Liver (tissue), 8 donors: ENCODE measurements at regions not wholly inside any gene's neighbourhood (a gene's known extent, or its start where the extent isn't known, plus 50 kb on each side); places are given as distances from the start of the nearest gene placed in this dataset.

Experiments
- DNase-seq: peaks from one replicate; pipeline ENCODE4 v3.0.0-alpha.2; 2017; ENCODE audit warnings: low spot score
- H3K27ac ChIP-seq, 2 donors: one replicate each; pipeline ENCODE4 v1.7.0; 2013; ENCODE audit warnings: inconsistent platforms in 2 of 2, low read length in 2 of 2, control low read depth in 1 of 2, low read depth in 1 of 2, mild to moderate bottlenecking in 1 of 2
- H3K27me3 ChIP-seq, 4 donors: one replicate each; pipeline versions ENCODE4 v1.6.1 to v1.7.0; 2013; ENCODE audit warnings: low read length in 3 of 4, inconsistent platforms in 1 of 4, mild to moderate bottlenecking in 1 of 4, moderate library complexity in 1 of 4; ENCODE audit not compliant: control insufficient read depth in 4 of 4, insufficient read depth in 4 of 4
- H3K36me3 ChIP-seq, 4 donors: one replicate each; pipeline versions ENCODE4 v1.6.1 to v1.7.0; 2013; ENCODE audit warnings: low read length in 3 of 4, mild to moderate bottlenecking in 3 of 4, low read depth in 1 of 4, moderate library complexity in 1 of 4; ENCODE audit not compliant: control insufficient read depth in 4 of 4, insufficient read depth in 3 of 4
- H3K4me1 ChIP-seq, 4 donors: one replicate each; pipeline versions ENCODE4 v1.6.1 to v1.7.0; 2013; ENCODE audit warnings: low read length in 3 of 4, mild to moderate bottlenecking in 3 of 4, moderate library complexity in 1 of 4; ENCODE audit not compliant: control insufficient read depth in 4 of 4, insufficient read depth in 4 of 4
- H3K4me3 ChIP-seq, 3 donors: one replicate each; pipeline versions ENCODE4 v1.6.1 to v1.7.0; 2013; ENCODE audit warnings: low read length in 3 of 3, control low read depth in 1 of 3, low read depth in 1 of 3, mild to moderate bottlenecking in 1 of 3
- H3K9ac ChIP-seq, 2 donors: one replicate each; pipeline ENCODE4 v1.7.0; 2013; ENCODE audit warnings: low read length in 2 of 2, mild to moderate bottlenecking in 2 of 2, moderate library complexity in 2 of 2, control low read depth in 1 of 2, low read depth in 1 of 2
- H3K9me3 ChIP-seq, 4 donors: one replicate each; pipeline versions ENCODE4 v1.6.1 to v1.7.0; 2013; ENCODE audit warnings: low read length in 3 of 4; ENCODE audit not compliant: control insufficient read depth in 4 of 4
- EGR1 ChIP-seq, 2 donors: IDR thresholded peaks; 2 replicates each; pipeline ENCODE4 v1.6.1; 2016 to 2018; ENCODE audit warnings: antibody characterized with exemption in 2 of 2, low read depth in 2 of 2
- FOXA2 ChIP-seq: IDR thresholded peaks from 2 replicates; pipeline ENCODE4 v1.6.1; 2016; ENCODE audit warnings: antibody characterized with exemption
- HNF4A ChIP-seq, 2 donors: conservative IDR thresholded peaks; 2 replicates each; pipeline ENCODE4 v1.6.1; 2016; ENCODE audit warnings: antibody characterized with exemption in 2 of 2, mild to moderate bottlenecking in 2 of 2
- HNF4G ChIP-seq: IDR thresholded peaks from 2 replicates; pipeline ENCODE4 v1.6.1; 2016; ENCODE audit warnings: antibody characterized with exemption
- NR2F2 ChIP-seq: IDR thresholded peaks from 2 replicates; pipeline ENCODE4 v1.6.1; 2016; ENCODE audit warnings: antibody characterized with exemption
- RAD21 ChIP-seq, 2 donors: IDR thresholded peaks; 2 replicates each; pipeline ENCODE4 v1.6.1; 2016; ENCODE audit warnings: antibody characterized with exemption in 2 of 2, mild to moderate bottlenecking in 2 of 2
- REST ChIP-seq: IDR thresholded peaks from 2 replicates; pipeline ENCODE4 v1.6.1; 2016; ENCODE audit warnings: antibody characterized with exemption, mild to moderate bottlenecking
- SP1 ChIP-seq: IDR thresholded peaks from 2 replicates; pipeline ENCODE4 v1.6.1; 2018; ENCODE audit warnings: antibody characterized with exemption, mild to moderate bottlenecking
- TAF1 ChIP-seq: conservative IDR thresholded peaks from 2 replicates; pipeline ENCODE4 v1.6.1; 2016; ENCODE audit warnings: antibody characterized with exemption, mild to moderate bottlenecking
- YY1 ChIP-seq: IDR thresholded peaks from 2 replicates; pipeline ENCODE4 v1.6.1; 2016; ENCODE audit warnings: antibody characterized with exemption, mild to moderate bottlenecking
- ZBTB33 ChIP-seq: IDR thresholded peaks from 2 replicates; pipeline ENCODE4 v1.6.1; 2016; ENCODE audit warnings: antibody characterized with exemption
- WGBS: extraction: QIAGEN DNeasy Blood & Tissue Kit; methylation state at CpG from one replicate; pipeline ENCODE4 v1.1.7; 2013; 5-methylcytosine and 5-hydroxymethylcytosine counted together
- TF ChIP-seq, protein P1 (sequence below): fragments of 150-350 bp; IDR thresholded peaks from 2 replicates; pipeline ENCODE4 v1.5.1; 2017; ENCODE audit warnings: improper control_type of control experiment, low read depth, low read length; ENCODE audit not compliant: missing input control
- donor health status: healthy.
- donor health status: healthy.
- donor health status: healthy.
- donor health status: healthy.
- donor health status: healthy.

DNA sequence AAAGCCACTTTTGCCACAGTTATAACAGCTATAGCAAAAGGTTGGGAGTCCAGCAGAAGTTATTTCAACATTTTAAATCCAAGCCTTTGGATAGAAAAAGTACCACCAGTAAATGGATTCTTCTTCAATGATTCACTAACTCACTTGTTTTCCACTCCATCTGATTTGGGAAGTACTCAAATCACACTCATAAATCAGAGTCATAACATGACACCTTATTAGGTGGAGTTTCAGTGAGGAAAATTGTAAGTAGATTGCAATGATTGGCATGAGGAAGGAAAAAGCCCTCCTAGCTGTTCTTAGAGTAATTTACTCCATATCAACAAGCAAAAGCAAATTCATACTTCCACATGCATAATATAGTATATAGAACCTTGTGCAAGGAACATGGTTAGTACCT is 132.9 kb downstream of the NR4A2 start:
- H3K27me3 ChIP-seq: no peaks in the 10 kb centered on the region

DNA sequence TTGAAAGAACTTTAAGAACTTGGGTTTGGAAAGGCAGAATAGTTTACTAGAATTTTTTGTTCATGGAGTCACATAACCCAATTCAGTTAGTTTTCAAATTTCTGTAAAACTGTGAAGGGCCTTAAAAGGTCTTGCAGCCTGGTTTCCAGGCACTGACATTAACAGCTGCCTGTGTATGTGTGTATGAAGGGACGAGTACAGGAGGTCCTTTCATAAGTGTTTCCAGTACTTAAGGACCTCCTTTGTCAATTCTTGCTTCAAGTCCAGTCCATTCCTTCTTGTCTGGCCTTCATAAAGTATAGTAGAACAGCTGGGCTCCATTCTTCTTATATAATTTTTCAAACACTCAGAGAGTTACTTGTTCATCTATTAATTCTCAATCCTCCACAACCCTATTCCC is 136.5 kb downstream of the NR4A2 start:
- no peaks in the 10 kb centered on the region for H3K27me3 ChIP-seq
- no peak overlapping the region for H3K9ac ChIP-seq
- 85% methylated on average over 1 of the region's 1 CpG for WGBS
- no peak for DNase-seq
- TF ChIP-seq TAF1: no peak
- TF ChIP-seq HNF4A (conservative IDR thresholded peaks at IDR 0.05): no peak
- TF ChIP-seq HNF4G: no peak
- no peak for TF ChIP-seq EGR1 (IDR thresholded peaks at IDR 0.05; ENCODE audit: low read depth in 2 of 2)
- TF ChIP-seq SP1: no peak
- TF ChIP-seq RAD21 (IDR thresholded peaks at IDR 0.05): no peak
- TF ChIP-seq NR2F2: no peak
- TF ChIP-seq YY1: no peak
- TF ChIP-seq FOXA2: no peak
- TF ChIP-seq REST: no peak
- TF ChIP-seq, protein P1, sequence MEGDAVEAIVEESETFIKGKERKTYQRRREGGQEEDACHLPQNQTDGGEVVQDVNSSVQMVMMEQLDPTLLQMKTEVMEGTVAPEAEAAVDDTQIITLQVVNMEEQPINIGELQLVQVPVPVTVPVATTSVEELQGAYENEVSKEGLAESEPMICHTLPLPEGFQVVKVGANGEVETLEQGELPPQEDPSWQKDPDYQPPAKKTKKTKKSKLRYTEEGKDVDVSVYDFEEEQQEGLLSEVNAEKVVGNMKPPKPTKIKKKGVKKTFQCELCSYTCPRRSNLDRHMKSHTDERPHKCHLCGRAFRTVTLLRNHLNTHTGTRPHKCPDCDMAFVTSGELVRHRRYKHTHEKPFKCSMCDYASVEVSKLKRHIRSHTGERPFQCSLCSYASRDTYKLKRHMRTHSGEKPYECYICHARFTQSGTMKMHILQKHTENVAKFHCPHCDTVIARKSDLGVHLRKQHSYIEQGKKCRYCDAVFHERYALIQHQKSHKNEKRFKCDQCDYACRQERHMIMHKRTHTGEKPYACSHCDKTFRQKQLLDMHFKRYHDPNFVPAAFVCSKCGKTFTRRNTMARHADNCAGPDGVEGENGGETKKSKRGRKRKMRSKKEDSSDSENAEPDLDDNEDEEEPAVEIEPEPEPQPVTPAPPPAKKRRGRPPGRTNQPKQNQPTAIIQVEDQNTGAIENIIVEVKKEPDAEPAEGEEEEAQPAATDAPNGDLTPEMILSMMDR: no peak
- H3K36me3 ChIP-seq: no peaks in the 10 kb centered on the region
- H3K4me1 ChIP-seq: no peaks in the 10 kb centered on the region
- H3K4me3 ChIP-seq: no peak overlapping the region
- H3K9me3 ChIP-seq: no peaks in the 10 kb centered on the region
- no peak overlapping the region for H3K27ac ChIP-seq

More for the DNA sequence above, 132.9 kb downstream of the NR4A2 start:
- Histone ChIP-seq H3K36me3 (no peaks in the 10 kb centered on the region), H3K27ac (no peak overlapping the region), H3K4me1 (no peaks in the 10 kb centered on the region), H3K9ac (no peak overlapping the region), H3K4me3 (no peak overlapping the region), H3K9me3 (peaks cover 0 to 1% (median 0%) of the 10 kb centered on the region in 4 donors)
- DNase-seq: no peak
- TF ChIP-seq, protein P1: no peak
- TF ChIP-seq SP1 (no peak), HNF4G (no peak), ZBTB33 (no peak)
